Panc1 (cell line): ENCODE measurements at regions not wholly inside any gene's neighbourhood (a gene's known extent, or its start where the extent isn't known, plus 50 kb on each side); places are given as distances from the start of the nearest gene placed in this dataset.

ENCODE experiments used
- CTCF ChIP-seq: fragments of 450-650 bp; IDR thresholded peaks from 2 replicates; pipeline ENCODE4 v1.5.1; 2017; ENCODE audit warnings: mild to moderate bottlenecking
- REST ChIP-seq, 2 experiments: IDR thresholded peaks; 2 replicates each; pipeline ENCODE4 v1.6.1; 2011 to 2012; ENCODE audit warnings: low read depth in 2 of 2, control low read depth in 1 of 2, low read length in 1 of 2, mild to moderate bottlenecking in 1 of 2, moderate library complexity in 1 of 2; ENCODE audit not compliant: insufficient read depth in 1 of 2
- SIN3A ChIP-seq: IDR thresholded peaks from 2 replicates; pipeline ENCODE4 v1.6.1; 2012; ENCODE audit warnings: low read depth, mild to moderate bottlenecking, low read length, moderate library complexity, borderline replicate concordance; ENCODE audit not compliant: insufficient read depth

DNA sequence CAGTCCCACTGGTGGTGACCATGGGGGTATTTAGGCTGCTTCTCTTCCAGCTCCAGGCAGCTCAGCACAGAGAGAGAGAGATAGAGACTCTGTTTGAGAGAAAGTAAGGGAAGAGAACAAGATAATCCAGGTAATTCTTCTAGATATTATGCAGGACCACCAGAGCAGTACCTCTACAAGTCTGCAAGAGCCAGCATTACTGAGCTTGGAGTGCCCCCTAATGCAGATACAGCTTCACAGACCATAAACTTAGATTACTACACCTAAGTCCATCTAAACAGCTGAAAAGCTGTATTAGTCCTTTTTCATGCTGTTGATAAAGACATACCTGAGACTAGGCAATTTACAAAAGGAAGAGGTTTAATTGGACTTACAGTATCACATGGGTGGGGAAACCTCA, 570.3 kb downstream of the LRRIQ3 start:
- TF ChIP-seq CTCF (no peak), SIN3A (no peak), REST (IDR thresholded peaks at IDR 0.05; ENCODE audit: insufficient read depth in 1 of 2, low read depth in 2 of 2, low read length in 1 of 2) (no peak)
